ENCODE measurements at regions not wholly inside any gene's neighbourhood (a gene's known extent, or its start where the extent isn't known, plus 50 kb on each side); places are given as distances from the start of the nearest gene placed in this dataset.
"Not testable (repeated sequence)": the region's sequence is repeated elsewhere in the genome, so short reads cannot be mapped to it uniquely, and the experiment has no call there.

- intact Hi-C loops (cut with DNase I) = no loop called here
- WGBS, 2 donors = 46 to 93% methylated on average over 3 of the region's 3 CpGs
- no peak for ATAC-seq (ENCODE audit: low FRiP score)
- Histone ChIP-seq H3K27me3 (ENCODE audit: control insufficient read depth in 1 of 2, insufficient read depth in 2 of 2, low read length in 1 of 2) (no peaks in the 10 kb centered on the region), H3K9me3 (ENCODE audit: control insufficient read depth, low read length) (no peaks in the 10 kb centered on the region), H3K4me3 (ENCODE audit: low read length in 2 of 2) (no peak overlapping the region), H3K36me3 (ENCODE audit: control insufficient read depth in 1 of 2, insufficient read depth in 2 of 2, low read length in 1 of 2) (no peaks in the 10 kb centered on the region), H3K27ac (ENCODE audit: low read depth in 1 of 2, low read length in 2 of 2) (no peak overlapping the region), H3K4me1 (ENCODE audit: control insufficient read depth in 1 of 2, insufficient read depth in 2 of 2, low read length in 2 of 2) (no peaks in the 10 kb centered on the region)
- no peak for DNase-seq
These were observed 557.2 kb upstream of the GRID2 start for GRCh38 chr4:91746551-91746950.

GRCh38 chr4:91751961-91752360, 551.8 kb upstream of the GRID2 start:
- Histone ChIP-seq H3K9me3 (ENCODE audit: control insufficient read depth, low read length) (no peaks in the 10 kb centered on the region), H3K36me3 (ENCODE audit: control insufficient read depth in 1 of 2, insufficient read depth in 2 of 2, low read length in 1 of 2) (no peaks in the 10 kb centered on the region), H3K27ac (ENCODE audit: low read depth in 1 of 2, low read length in 2 of 2) (no peak overlapping the region), H3K4me3 (ENCODE audit: low read length in 2 of 2) (no peak overlapping the region), H3K4me1 (ENCODE audit: control insufficient read depth in 1 of 2, insufficient read depth in 2 of 2, low read length in 2 of 2) (no peaks in the 10 kb centered on the region), H3K27me3 (ENCODE audit: control insufficient read depth in 1 of 2, insufficient read depth in 2 of 2, low read length in 1 of 2) (no peaks in the 10 kb centered on the region)
- WGBS, 2 donors = 90 to 94% methylated on average over 1 of the region's 1 CpG
- intact Hi-C loops (cut with DNase I) = no loop called here
- no peak for DNase-seq
- no peak for ATAC-seq (ENCODE audit: low FRiP score)

- Histone ChIP-seq H3K4me3 (ENCODE audit: low read length in 2 of 2) (no peak overlapping the region), H3K4me1 (ENCODE audit: control insufficient read depth in 1 of 2, insufficient read depth in 2 of 2, low read length in 2 of 2) (no peaks in the 10 kb centered on the region), H3K9me3 (ENCODE audit: control insufficient read depth, low read length) (no peaks in the 10 kb centered on the region), H3K36me3 (ENCODE audit: control insufficient read depth in 1 of 2, insufficient read depth in 2 of 2, low read length in 1 of 2) (no peaks in the 10 kb centered on the region), H3K27me3 (ENCODE audit: control insufficient read depth in 1 of 2, insufficient read depth in 2 of 2, low read length in 1 of 2) (no peaks in the 10 kb centered on the region), H3K27ac (ENCODE audit: low read depth in 1 of 2, low read length in 2 of 2) (no peak overlapping the region)
- WGBS, 2 donors = 93 to 97% methylated on average over 2 of the region's 2 CpGs
- ATAC-seq (ENCODE audit: low FRiP score) = no peak
- intact Hi-C loops (cut with DNase I) = no loop called here
- no peak for DNase-seq
These were observed 549.0 kb upstream of the GRID2 start for GRCh38 chr4:91754716-91755115.

DNA sequence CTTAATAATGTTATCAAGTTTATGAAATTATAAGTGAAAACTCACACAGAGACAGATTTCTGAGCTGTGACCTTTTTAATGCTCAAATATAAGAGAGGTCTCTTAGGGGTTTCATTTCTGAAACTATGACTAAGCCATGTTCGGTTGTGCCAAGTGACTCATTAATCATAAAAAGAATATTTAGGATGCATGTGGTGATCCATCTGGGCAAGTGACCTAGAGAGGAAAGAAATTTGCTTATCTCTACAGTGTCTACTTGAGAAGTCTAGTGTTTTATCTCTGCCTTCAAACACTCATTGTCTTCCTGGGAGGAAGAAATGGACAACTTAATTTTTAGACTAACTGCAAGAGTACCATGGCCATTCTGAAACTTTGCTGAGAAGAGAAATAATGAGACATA, 545.3 kb upstream of the GRID2 start:
- no peak overlapping the region for H3K27ac ChIP-seq (ENCODE audit: low read depth in 1 of 2, low read length in 2 of 2)
- intact Hi-C loops (cut with DNase I) = no loop called here
- ATAC-seq (ENCODE audit: low FRiP score) = no peak
- H3K36me3 ChIP-seq (ENCODE audit: control insufficient read depth in 1 of 2, insufficient read depth in 2 of 2, low read length in 1 of 2) = no peaks in the 10 kb centered on the region
- H3K9me3 ChIP-seq (ENCODE audit: control insufficient read depth, low read length) = no peaks in the 10 kb centered on the region
- no peak for DNase-seq
- no peaks in the 10 kb centered on the region for H3K4me1 ChIP-seq (ENCODE audit: control insufficient read depth in 1 of 2, insufficient read depth in 2 of 2, low read length in 2 of 2)
- 40 to 44% methylated on average over 1 of the region's 1 CpG for WGBS, 2 donors
- no peak overlapping the region for H3K4me3 ChIP-seq (ENCODE audit: low read length in 2 of 2)
- H3K27me3 ChIP-seq (ENCODE audit: control insufficient read depth in 1 of 2, insufficient read depth in 2 of 2, low read length in 1 of 2) = no peaks in the 10 kb centered on the region

GRCh38 chr4:91764085-91764484, 539.7 kb upstream of the GRID2 start:
- no peaks in the 10 kb centered on the region for H3K36me3 ChIP-seq (ENCODE audit: control insufficient read depth in 1 of 2, insufficient read depth in 2 of 2, low read length in 1 of 2)
- no peak overlapping the region for H3K4me3 ChIP-seq (ENCODE audit: low read length in 2 of 2)
- no peaks in the 10 kb centered on the region for H3K9me3 ChIP-seq (ENCODE audit: control insufficient read depth, low read length)
- intact Hi-C loops (cut with DNase I) = no loop called here
- ATAC-seq (ENCODE audit: low FRiP score) (no peak), DNase-seq (no peak)
- H3K27ac ChIP-seq (ENCODE audit: low read depth in 1 of 2, low read length in 2 of 2) = no peak overlapping the region
- H3K27me3 ChIP-seq (ENCODE audit: control insufficient read depth in 1 of 2, insufficient read depth in 2 of 2, low read length in 1 of 2) = no peaks in the 10 kb centered on the region
- WGBS, 2 donors = 89 to 90% methylated on average over 1 of the region's 1 CpG
- H3K4me1 ChIP-seq (ENCODE audit: control insufficient read depth in 1 of 2, insufficient read depth in 2 of 2, low read length in 2 of 2) = no peaks in the 10 kb centered on the region

DNA sequence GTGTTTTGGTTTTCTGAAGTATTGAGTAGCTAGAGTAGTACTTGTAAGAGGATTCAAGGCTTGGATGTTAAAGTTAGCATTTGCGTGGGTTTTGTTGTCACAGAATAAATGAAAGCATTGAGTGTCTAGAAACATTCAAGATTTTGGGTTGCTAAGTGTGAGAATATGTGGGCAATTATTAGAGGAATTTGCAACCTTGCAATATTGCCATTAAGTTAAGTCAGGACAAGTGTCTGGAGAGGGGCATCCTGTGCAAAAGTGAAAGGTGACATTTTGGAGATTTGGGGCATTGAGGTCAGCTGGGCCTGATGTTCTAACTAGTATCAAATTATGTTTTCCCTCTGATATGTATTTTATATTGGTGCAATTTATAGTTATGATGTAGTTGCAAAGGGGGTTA, 533.9 kb upstream of the GRID2 start:
- 91 to 97% methylated on average over 1 of the region's 1 CpG for WGBS, 2 donors

GRCh38 chr4:91791631-91792030, 512.1 kb upstream of the GRID2 start:
- H3K9me3 ChIP-seq (ENCODE audit: control insufficient read depth, low read length); ATAC-seq (ENCODE audit: low FRiP score); H3K4me3 ChIP-seq (ENCODE audit: low read length in 2 of 2); H3K36me3 ChIP-seq (ENCODE audit: control insufficient read depth in 1 of 2, insufficient read depth in 2 of 2, low read length in 1 of 2); intact Hi-C loops (cut with DNase I); H3K4me1 ChIP-seq (ENCODE audit: control insufficient read depth in 1 of 2, insufficient read depth in 2 of 2, low read length in 2 of 2); H3K27ac ChIP-seq (ENCODE audit: low read depth in 1 of 2, low read length in 2 of 2); DNase-seq; H3K27me3 ChIP-seq (ENCODE audit: control insufficient read depth in 1 of 2, insufficient read depth in 2 of 2, low read length in 1 of 2): not testable (repeated sequence)
- 11 to 50% methylated on average over 27 to 28 of the region's 28 CpGs for WGBS, 2 donors

More for the DNA sequence above, 533.9 kb upstream of the GRID2 start:
- H3K4me1 ChIP-seq (ENCODE audit: control insufficient read depth in 1 of 2, insufficient read depth in 2 of 2, low read length in 2 of 2) = no peaks in the 10 kb centered on the region
- no peak overlapping the region for H3K4me3 ChIP-seq (ENCODE audit: low read length in 2 of 2)
- no peaks in the 10 kb centered on the region for H3K27me3 ChIP-seq (ENCODE audit: control insufficient read depth in 1 of 2, insufficient read depth in 2 of 2, low read length in 1 of 2)
- H3K36me3 ChIP-seq (ENCODE audit: control insufficient read depth in 1 of 2, insufficient read depth in 2 of 2, low read length in 1 of 2) = no peaks in the 10 kb centered on the region
- DNase-seq = no peak
- H3K9me3 ChIP-seq (ENCODE audit: control insufficient read depth, low read length) = peaks cover 1% of the 10 kb centered on the region
- no peak for ATAC-seq (ENCODE audit: low FRiP score)
- no peak overlapping the region for H3K27ac ChIP-seq (ENCODE audit: low read depth in 1 of 2, low read length in 2 of 2)
- intact Hi-C loops (cut with DNase I) = no loop called here

DNA sequence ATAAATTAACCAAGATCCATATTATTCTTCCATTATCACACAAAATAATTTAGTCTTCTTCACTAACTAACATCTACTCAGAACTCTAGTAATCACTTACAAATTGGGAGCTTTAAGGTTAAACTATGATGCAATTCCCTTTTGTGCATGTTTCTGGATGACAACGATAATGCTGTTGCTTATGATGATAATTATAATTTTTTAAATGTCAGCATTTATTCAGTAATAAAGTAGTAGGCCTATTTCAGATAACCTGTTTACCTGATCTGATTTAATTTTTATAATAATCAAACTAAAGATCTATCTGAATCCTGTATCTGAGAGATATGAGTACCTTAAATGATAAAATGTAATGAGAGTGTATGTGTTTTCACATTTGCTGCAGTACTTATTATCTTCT, 507.8 kb upstream of the GRID2 start:
- no peak for DNase-seq
- no peaks in the 10 kb centered on the region for H3K4me1 ChIP-seq (ENCODE audit: control insufficient read depth in 1 of 2, insufficient read depth in 2 of 2, low read length in 2 of 2)
- 87 to 88% methylated on average over 1 of the region's 1 CpG for WGBS, 2 donors
- no peak for ATAC-seq (ENCODE audit: low FRiP score)
- H3K27me3 ChIP-seq (ENCODE audit: control insufficient read depth in 1 of 2, insufficient read depth in 2 of 2, low read length in 1 of 2) = no peaks in the 10 kb centered on the region
- no peak overlapping the region for H3K27ac ChIP-seq (ENCODE audit: low read depth in 1 of 2, low read length in 2 of 2)
- H3K36me3 ChIP-seq (ENCODE audit: control insufficient read depth in 1 of 2, insufficient read depth in 2 of 2, low read length in 1 of 2) = no peaks in the 10 kb centered on the region
- H3K9me3 ChIP-seq (ENCODE audit: control insufficient read depth, low read length) = no peaks in the 10 kb centered on the region
- intact Hi-C loops (cut with DNase I) = no loop called here
- H3K4me3 ChIP-seq (ENCODE audit: low read length in 2 of 2) = no peak overlapping the region

GRCh38 chr4:91812319-91812718, 491.4 kb upstream of the GRID2 start:
- DNase-seq (no peak), ATAC-seq (ENCODE audit: low FRiP score) (no peak)
- H3K27me3 ChIP-seq (ENCODE audit: control insufficient read depth in 1 of 2, insufficient read depth in 2 of 2, low read length in 1 of 2) = no peaks in the 10 kb centered on the region
- no peaks in the 10 kb centered on the region for H3K9me3 ChIP-seq (ENCODE audit: control insufficient read depth, low read length)
- H3K4me1 ChIP-seq (ENCODE audit: control insufficient read depth in 1 of 2, insufficient read depth in 2 of 2, low read length in 2 of 2) = no peaks in the 10 kb centered on the region
- intact Hi-C loops (cut with DNase I) = no loop called here
- H3K36me3 ChIP-seq (ENCODE audit: control insufficient read depth in 1 of 2, insufficient read depth in 2 of 2, low read length in 1 of 2) = no peaks in the 10 kb centered on the region
- no peak overlapping the region for H3K27ac ChIP-seq (ENCODE audit: low read depth in 1 of 2, low read length in 2 of 2)
- WGBS, 2 donors = 64 to 66% methylated on average over 1 of the region's 1 CpG
- H3K4me3 ChIP-seq (ENCODE audit: low read length in 2 of 2) = no peak overlapping the region

All from aorta (tissue), 5 donors.